ENCODE measurements at regions not wholly inside any gene's neighbourhood (a gene's known extent, or its start where the extent isn't known, plus 50 kb on each side); places are given as distances from the start of the nearest gene placed in this dataset.
A peak's percentile ranks its signal among the peaks of the same experiment; 100 is the strongest.

GRCh38 chr17:77475016-77475976 lies 334.5 kb downstream of the SEC14L1 start:
- Mint-ChIP-seq H3K4me1 (ENCODE audit: low read depth) (peaks cover 93% of the 10 kb centered on the region), H3K36me3 (ENCODE audit: low read depth) (peaks cover 84% of the 10 kb centered on the region), H3K9me3 (no peaks in the 10 kb centered on the region), H3K4me3 (peak overlapping the region; percentile 82), H3K27ac (peak overlapping the region; percentile 97), H3K27me3 (no peaks in the 10 kb centered on the region)
- peak overlapping the region; percentile 74 to 75 for H3K27ac ChIP-seq (ENCODE audit: low read depth in 1 of 2, low read length in 2 of 2)
- no peaks in the 10 kb centered on the region for H3K9me3 ChIP-seq (ENCODE audit: control insufficient read depth in 1 of 2, insufficient read depth in 1 of 2, low read length in 2 of 2)
- POLR2A ChIA-PET = interaction anchor here (0.6 to 9.9 kb wide), 18 partner anchors 9 to 655 kb away, joined by 3 to 90 read pairs (median 4); partner anchors contain the start of gene TMC8
- peak overlapping the region; percentile 14 for H3K4me3 ChIP-seq (ENCODE audit: low read length)
- ATAC-seq (ENCODE audit: poor library complexity) (peak; percentile 64), DNase-seq (peak in 12 of 14 experiments; percentile 45 to 90 (median 67))
- intact Hi-C loops (cut with DNase I, micrococcal nuclease) = loop anchor here (2.0 to 5.0 kb wide), 3 partner anchors 40 to 143 kb away; no protein-coding TSS in a partner anchor
- CTCF ChIA-PET = interaction anchor here (1.2 to 1.9 kb wide), 5 partner anchors 22 to 75 kb away, joined by 3 to 10 read pairs (median 4); no protein-coding TSS in a partner anchor
- peaks cover 98% of the 10 kb centered on the region for H3K4me1 ChIP-seq (ENCODE audit: insufficient read depth, low read length)
- no peaks in the 10 kb centered on the region for H3K27me3 ChIP-seq (ENCODE audit: control insufficient read depth in 1 of 2, insufficient read depth in 2 of 2, low read length in 2 of 2)
- TF ChIP-seq CTCF (IDR thresholded peaks at IDR 0.05) = no peak
- H3K36me3 ChIP-seq (ENCODE audit: insufficient read depth, low read length) = peaks cover 81% of the 10 kb centered on the region

DNA sequence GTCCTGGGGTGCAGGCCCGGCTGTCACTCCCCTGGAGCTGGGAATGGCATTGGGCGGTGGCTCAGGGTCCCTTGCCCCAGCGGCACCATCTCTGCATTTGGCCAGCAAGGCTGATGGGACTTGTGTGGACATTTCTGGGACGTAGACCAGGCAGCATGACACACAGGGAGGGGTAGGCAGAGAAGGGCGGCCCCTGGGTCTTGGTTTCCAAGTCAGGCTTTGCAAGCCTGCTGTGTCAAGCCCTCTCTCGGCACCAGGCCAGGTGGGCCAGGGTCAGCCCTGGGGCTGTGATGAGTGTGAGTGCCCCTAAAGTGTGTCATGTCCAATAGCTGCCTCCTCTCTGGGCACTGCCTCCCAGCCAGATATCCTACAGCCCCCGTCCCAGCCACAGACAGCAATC lies 335.2 kb downstream of the SEC14L1 start:
- H3K9me3 Mint-ChIP-seq = no peaks in the 10 kb centered on the region
- H3K27ac ChIP-seq (ENCODE audit: low read depth in 1 of 2, low read length in 2 of 2) = peak overlapping the region; percentile 14 to 75
- no peaks in the 10 kb centered on the region for H3K9me3 ChIP-seq (ENCODE audit: control insufficient read depth in 1 of 2, insufficient read depth in 1 of 2, low read length in 2 of 2)
- ChIA-PET POLR2A (interaction anchor here (0.6 to 9.9 kb wide), 9 partner anchors 10 to 655 kb away, joined by 3 to 90 read pairs (median 10); partner anchors contain the start of gene TMC8), CTCF (interaction anchor here (1.7 to 1.9 kb wide), 2 partner anchors 46 to 76 kb away, joined by 9 to 10 read pairs; no protein-coding TSS in a partner anchor)
- peak overlapping the region; percentile 97 for H3K27ac Mint-ChIP-seq
- H3K36me3 Mint-ChIP-seq (ENCODE audit: low read depth) = peaks cover 79% of the 10 kb centered on the region
- no peak for ATAC-seq (ENCODE audit: poor library complexity)
- no peak overlapping the region for H3K4me3 ChIP-seq (ENCODE audit: low read length)
- no peak for TF ChIP-seq CTCF (IDR thresholded peaks at IDR 0.05)
- no peaks in the 10 kb centered on the region for H3K27me3 ChIP-seq (ENCODE audit: control insufficient read depth in 1 of 2, insufficient read depth in 2 of 2, low read length in 2 of 2)
- no peak for DNase-seq
- peaks cover 98% of the 10 kb centered on the region for H3K4me1 ChIP-seq (ENCODE audit: insufficient read depth, low read length)
- peaks cover 86% of the 10 kb centered on the region for H3K4me1 Mint-ChIP-seq (ENCODE audit: low read depth)
- no peaks in the 10 kb centered on the region for H3K27me3 Mint-ChIP-seq
- H3K4me3 Mint-ChIP-seq = no peak overlapping the region
- peaks cover 80% of the 10 kb centered on the region for H3K36me3 ChIP-seq (ENCODE audit: insufficient read depth, low read length)
- intact Hi-C loops (cut with DNase I, micrococcal nuclease) = loop anchor here (2.0 to 5.0 kb wide), 4 partner anchors 15 to 144 kb away; no protein-coding TSS in a partner anchor

DNA sequence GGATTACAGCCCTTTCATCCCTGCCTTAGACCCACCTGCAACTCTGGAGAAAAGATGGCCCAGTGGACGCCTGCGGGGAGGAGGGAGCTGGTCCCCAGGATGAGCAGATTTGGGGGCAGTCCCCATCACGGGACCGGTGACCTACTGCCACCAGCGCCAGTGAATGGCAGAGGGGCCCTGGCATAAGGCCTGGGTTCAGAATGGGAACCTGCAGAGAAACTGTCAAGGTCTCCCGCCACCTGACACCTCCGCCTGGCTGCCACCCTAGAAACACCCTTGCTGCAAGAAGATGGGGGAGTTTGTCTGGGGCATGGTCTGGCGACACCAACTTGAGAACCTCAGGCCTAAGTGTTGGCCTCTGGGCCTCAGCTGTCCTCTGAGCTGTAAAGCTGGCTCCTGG lies 335.7 kb downstream of the SEC14L1 start:
- H3K36me3 Mint-ChIP-seq (ENCODE audit: low read depth) = peaks cover 79% of the 10 kb centered on the region
- no peak for ATAC-seq (ENCODE audit: poor library complexity)
- DNase-seq = peak in 1 of 14 experiments; percentile 38

More for the DNA sequence above, 335.7 kb downstream of the SEC14L1 start:
- Mint-ChIP-seq H3K9me3 (no peaks in the 10 kb centered on the region), H3K27me3 (no peaks in the 10 kb centered on the region), H3K27ac (peak overlapping the region; percentile 97), H3K4me3 (peak overlapping the region; percentile 74), H3K4me1 (ENCODE audit: low read depth) (peaks cover 84% of the 10 kb centered on the region)
- H3K4me1 ChIP-seq (ENCODE audit: insufficient read depth, low read length) = peaks cover 98% of the 10 kb centered on the region
- H3K9me3 ChIP-seq (ENCODE audit: control insufficient read depth in 1 of 2, insufficient read depth in 1 of 2, low read length in 2 of 2) = no peaks in the 10 kb centered on the region
- CTCF ChIA-PET = no interaction called here
- POLR2A ChIA-PET = interaction anchor here (0.8 to 9.9 kb wide), 9 partner anchors 10 to 654 kb away, joined by 3 to 90 read pairs (median 9); partner anchors contain the start of gene TMC8
- H3K36me3 ChIP-seq (ENCODE audit: insufficient read depth, low read length) = peaks cover 80% of the 10 kb centered on the region
- no peaks in the 10 kb centered on the region for H3K27me3 ChIP-seq (ENCODE audit: control insufficient read depth in 1 of 2, insufficient read depth in 2 of 2, low read length in 2 of 2)
- TF ChIP-seq CTCF (IDR thresholded peaks at IDR 0.05) = no peak
- intact Hi-C loops (cut with DNase I, micrococcal nuclease) = loop anchor here (2.0 to 5.0 kb wide), 4 partner anchors 16 to 144 kb away; no protein-coding TSS in a partner anchor
- peak overlapping the region; percentile 6 to 75 for H3K27ac ChIP-seq (ENCODE audit: low read depth in 1 of 2, low read length in 2 of 2)
- H3K4me3 ChIP-seq (ENCODE audit: low read length) = no peak overlapping the region
